ENCODE measurements at regions not wholly inside any gene's neighbourhood (a gene's known extent, or its start where the extent isn't known, plus 50 kb on each side); places are given as distances from the start of the nearest gene placed in this dataset.

DNA sequence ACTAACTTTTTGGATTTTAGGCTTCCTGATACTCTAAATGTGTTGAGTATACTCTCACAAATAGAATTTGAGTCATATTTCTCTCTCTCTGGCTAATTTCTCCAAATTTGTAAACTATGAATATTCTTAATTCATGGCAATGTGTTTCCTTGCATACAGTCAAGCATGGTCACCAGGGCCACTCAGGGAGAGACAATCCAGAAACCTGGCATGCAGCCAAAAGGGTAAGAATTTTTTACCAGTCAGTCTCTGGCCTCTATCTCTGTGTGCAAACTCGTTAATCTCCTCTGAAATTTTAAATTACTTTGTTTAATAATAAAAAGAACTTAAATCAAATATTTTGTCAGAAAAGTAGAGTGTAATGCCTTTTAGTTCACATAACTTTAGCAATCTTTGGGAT, 179.8 kb downstream of the OR13H1 start:
- TF ChIP-seq, protein P1, sequence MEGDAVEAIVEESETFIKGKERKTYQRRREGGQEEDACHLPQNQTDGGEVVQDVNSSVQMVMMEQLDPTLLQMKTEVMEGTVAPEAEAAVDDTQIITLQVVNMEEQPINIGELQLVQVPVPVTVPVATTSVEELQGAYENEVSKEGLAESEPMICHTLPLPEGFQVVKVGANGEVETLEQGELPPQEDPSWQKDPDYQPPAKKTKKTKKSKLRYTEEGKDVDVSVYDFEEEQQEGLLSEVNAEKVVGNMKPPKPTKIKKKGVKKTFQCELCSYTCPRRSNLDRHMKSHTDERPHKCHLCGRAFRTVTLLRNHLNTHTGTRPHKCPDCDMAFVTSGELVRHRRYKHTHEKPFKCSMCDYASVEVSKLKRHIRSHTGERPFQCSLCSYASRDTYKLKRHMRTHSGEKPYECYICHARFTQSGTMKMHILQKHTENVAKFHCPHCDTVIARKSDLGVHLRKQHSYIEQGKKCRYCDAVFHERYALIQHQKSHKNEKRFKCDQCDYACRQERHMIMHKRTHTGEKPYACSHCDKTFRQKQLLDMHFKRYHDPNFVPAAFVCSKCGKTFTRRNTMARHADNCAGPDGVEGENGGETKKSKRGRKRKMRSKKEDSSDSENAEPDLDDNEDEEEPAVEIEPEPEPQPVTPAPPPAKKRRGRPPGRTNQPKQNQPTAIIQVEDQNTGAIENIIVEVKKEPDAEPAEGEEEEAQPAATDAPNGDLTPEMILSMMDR (conservative IDR thresholded peaks at IDR 0.05; ENCODE audit: low read depth, low read length) = no peak
- no peak for TF ChIP-seq EZH2 (IDR thresholded peaks at IDR 0.05; ENCODE audit: borderline replicate concordance, low read depth, low read length, poor library complexity, severe bottlenecking)
